HEK293 (cell line): ENCODE measurements at regions not wholly inside any gene's neighbourhood (a gene's known extent, or its start where the extent isn't known, plus 50 kb on each side); places are given as distances from the start of the nearest gene placed in this dataset.

ENCODE experiments used
- CTCF ChIA-PET: fragments of 350-600 bp; formaldehyde crosslinking; extraction: SDS; loops from one replicate; lab custom pipeline; 2021; ENCODE audit warnings: antibody characterized with exemption; lab: Yijun Ruan, JAX
- POLR2A ChIA-PET: fragments of 300-600 bp; formaldehyde crosslinking; extraction: SDS; loops from one replicate; lab custom pipeline; 2020; ENCODE audit warnings: antibody characterized with exemption, inconsistent platforms; lab: Yijun Ruan, JAX
- H3K27ac ChIP-seq: fragments of 200-500 bp; sonication (Bioruptor generic); 2 replicates; pipeline ENCODE4 v1.5.1; 2014; ENCODE audit warnings: low read depth, low read length, control low read depth, inconsistent platforms; ENCODE audit errors: extremely low read depth
- H3K36me3 ChIP-seq, 2 experiments: fragments of 200-500 bp in 1 of 2; sonication (Bioruptor generic) in 1 of 2; 1 replicate in 1 of 2; 2 replicates in 1 of 2; pipeline ENCODE4 v1.5.1; 2014 to 2017; ENCODE audit warnings: inconsistent platforms in 2 of 2, low read length in 2 of 2; ENCODE audit not compliant: control insufficient read depth in 2 of 2, insufficient read depth in 1 of 2
- H3K4me1 ChIP-seq: fragments of 200-500 bp; sonication (Bioruptor generic); 2 replicates; pipeline ENCODE4 v1.5.1; 2014; ENCODE audit warnings: mild to moderate bottlenecking, low read length, inconsistent platforms; ENCODE audit not compliant: control insufficient read depth, insufficient read depth
- H3K4me3 ChIP-seq: 2 replicates; pipeline ENCODE4 v1.5.1; 2011; ENCODE audit warnings: low read depth, mild to moderate bottlenecking, control low read depth, low read length, moderate library complexity
- H3K9me3 ChIP-seq: fragments of 200-500 bp; sonication (Bioruptor generic); 2 replicates; pipeline ENCODE4 v1.5.1; 2014; ENCODE audit warnings: low read depth, low read length, inconsistent platforms; ENCODE audit not compliant: control insufficient read depth, insufficient read depth
- GLI2 ChIP-seq: fragments of 450-650 bp; formaldehyde crosslinking; IDR thresholded peaks from 2 replicates; pipeline ENCODE4; 2017; ENCODE audit warnings: missing biosample characterization, missing genetic modification characterization, low read depth, borderline replicate concordance
- GLI4 ChIP-seq: fragments of 450-650 bp; formaldehyde crosslinking; IDR thresholded peaks from 2 replicates; pipeline ENCODE4 v1.5.1; 2016; ENCODE audit warnings: missing biosample characterization, missing genetic modification characterization
- KLF1 ChIP-seq: fragments of 450-650 bp; formaldehyde crosslinking; IDR thresholded peaks from 2 replicates; pipeline ENCODE4 v1.5.1; 2016; ENCODE audit warnings: missing biosample characterization, missing genetic modification characterization
- OVOL3 ChIP-seq: fragments of 450-650 bp; formaldehyde crosslinking; IDR thresholded peaks from 2 replicates; pipeline ENCODE4 v1.5.1; 2016; ENCODE audit warnings: missing biosample characterization, missing genetic modification characterization
- SP2 ChIP-seq: fragments of 450-650 bp; formaldehyde crosslinking; IDR thresholded peaks from 2 replicates; pipeline ENCODE4 v1.5.1; 2016; ENCODE audit warnings: missing biosample characterization, missing genetic modification characterization
- YY1 ChIP-seq: fragments of 450-650 bp; formaldehyde crosslinking; IDR thresholded peaks from 2 replicates; pipeline ENCODE4 v1.5.1; 2018; ENCODE audit warnings: missing biosample characterization, missing genetic modification characterization
- ZFP37 ChIP-seq: fragments of 450-650 bp; formaldehyde crosslinking; IDR thresholded peaks from 2 replicates; pipeline ENCODE4 v1.5.1; 2016; ENCODE audit warnings: missing biosample characterization, missing genetic modification characterization
- ZNF121 ChIP-seq: fragments of 450-650 bp; formaldehyde crosslinking; IDR thresholded peaks from 2 replicates; pipeline ENCODE4 v1.5.1; 2016; ENCODE audit warnings: missing biosample characterization, missing genetic modification characterization
- ZNF133 ChIP-seq: fragments of 450-650 bp; formaldehyde crosslinking; IDR thresholded peaks from 2 replicates; pipeline ENCODE4 v1.5.1; 2016; ENCODE audit warnings: missing biosample characterization, missing genetic modification characterization
- ZNF146 ChIP-seq: fragments of 450-650 bp; formaldehyde crosslinking; IDR thresholded peaks from 2 replicates; pipeline ENCODE4 v1.5.1; 2016; ENCODE audit warnings: missing biosample characterization, missing genetic modification characterization
- ZNF169 ChIP-seq: fragments of 450-650 bp; formaldehyde crosslinking; IDR thresholded peaks from 2 replicates; pipeline ENCODE4 v1.5.1; 2016; ENCODE audit warnings: missing biosample characterization, missing genetic modification characterization
- ZNF558 ChIP-seq: fragments of 450-650 bp; formaldehyde crosslinking; IDR thresholded peaks from 2 replicates; pipeline ENCODE4 v1.5.1; 2016; ENCODE audit warnings: missing biosample characterization, missing genetic modification characterization
- ZNF701 ChIP-seq: fragments of 450-650 bp; formaldehyde crosslinking; IDR thresholded peaks from 2 replicates; pipeline ENCODE4 v1.5.1; 2016; ENCODE audit warnings: missing biosample characterization, missing genetic modification characterization
- ZNF76 ChIP-seq: fragments of 450-650 bp; formaldehyde crosslinking; IDR thresholded peaks from 2 replicates; pipeline ENCODE4; 2016; ENCODE audit warnings: low read depth, missing biosample characterization, missing genetic modification characterization, borderline replicate concordance
- ZXDB ChIP-seq: fragments of 450-650 bp; formaldehyde crosslinking; IDR thresholded peaks from 2 replicates; pipeline ENCODE4 v1.5.1; 2016; ENCODE audit warnings: missing biosample characterization, missing genetic modification characterization
- TF ChIP-seq, protein P1 (sequence below): fragments of 450-650 bp; formaldehyde crosslinking; optimal IDR thresholded peaks from 2 replicates; pipeline ENCODE3; 2016; ENCODE audit warnings: missing biosample characterization, mild to moderate bottlenecking, missing genetic modification characterization
- TF ChIP-seq, protein P2 (sequence below): fragments of 450-650 bp; formaldehyde crosslinking; IDR thresholded peaks from 2 replicates; pipeline ENCODE4 v1.5.1; 2017; ENCODE audit warnings: missing biosample characterization, missing genetic modification characterization
- TF ChIP-seq, protein P3 (sequence below): fragments of 450-650 bp; formaldehyde crosslinking; IDR thresholded peaks from 2 replicates; pipeline ENCODE4 v1.5.1; 2016; ENCODE audit warnings: missing biosample characterization, missing genetic modification characterization
- TF ChIP-seq, protein P4 (sequence below): fragments of 450-650 bp; formaldehyde crosslinking; IDR thresholded peaks from 2 replicates; pipeline ENCODE4 v1.5.1; 2016; ENCODE audit warnings: missing biosample characterization, missing genetic modification characterization

DNA sequence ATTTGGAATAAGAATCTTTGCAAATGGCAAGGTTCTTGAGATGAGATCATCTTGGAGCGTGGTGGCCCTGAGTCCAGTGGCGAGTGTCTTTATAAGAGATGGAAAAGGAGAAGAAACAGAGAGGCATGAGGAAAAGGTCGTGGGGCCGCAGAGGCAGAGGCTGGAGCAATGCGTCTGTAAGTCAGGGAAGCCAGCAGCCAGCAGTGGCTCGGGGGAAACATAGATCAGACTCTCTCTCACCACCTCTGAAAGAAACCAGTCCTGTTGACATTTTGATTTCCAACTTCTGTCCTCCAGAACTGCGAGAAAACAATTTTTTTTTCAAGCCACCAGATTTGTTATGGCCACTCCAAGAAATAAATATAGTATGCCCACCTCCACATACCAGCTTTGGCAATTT is 226.6 kb downstream of the TFAP2C start (continued):
- TF ChIP-seq, protein P1, sequence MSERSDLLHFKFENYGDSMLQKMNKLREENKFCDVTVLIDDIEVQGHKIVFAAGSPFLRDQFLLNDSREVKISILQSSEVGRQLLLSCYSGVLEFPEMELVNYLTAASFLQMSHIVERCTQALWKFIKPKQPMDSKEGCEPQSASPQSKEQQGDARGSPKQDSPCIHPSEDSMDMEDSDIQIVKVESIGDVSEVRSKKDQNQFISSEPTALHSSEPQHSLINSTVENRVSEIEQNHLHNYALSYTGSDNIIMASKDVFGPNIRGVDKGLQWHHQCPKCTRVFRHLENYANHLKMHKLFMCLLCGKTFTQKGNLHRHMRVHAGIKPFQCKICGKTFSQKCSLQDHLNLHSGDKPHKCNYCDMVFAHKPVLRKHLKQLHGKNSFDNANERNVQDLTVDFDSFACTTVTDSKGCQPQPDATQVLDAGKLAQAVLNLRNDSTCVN (tag by site-specific recombination), result no peak
- TF ChIP-seq ZNF76 (tag by site-specific recombination) (no peak), ZNF701 (tag by site-specific recombination) (no peak), ZXDB (tag by site-specific recombination) (no peak)
- TF ChIP-seq, protein P2, sequence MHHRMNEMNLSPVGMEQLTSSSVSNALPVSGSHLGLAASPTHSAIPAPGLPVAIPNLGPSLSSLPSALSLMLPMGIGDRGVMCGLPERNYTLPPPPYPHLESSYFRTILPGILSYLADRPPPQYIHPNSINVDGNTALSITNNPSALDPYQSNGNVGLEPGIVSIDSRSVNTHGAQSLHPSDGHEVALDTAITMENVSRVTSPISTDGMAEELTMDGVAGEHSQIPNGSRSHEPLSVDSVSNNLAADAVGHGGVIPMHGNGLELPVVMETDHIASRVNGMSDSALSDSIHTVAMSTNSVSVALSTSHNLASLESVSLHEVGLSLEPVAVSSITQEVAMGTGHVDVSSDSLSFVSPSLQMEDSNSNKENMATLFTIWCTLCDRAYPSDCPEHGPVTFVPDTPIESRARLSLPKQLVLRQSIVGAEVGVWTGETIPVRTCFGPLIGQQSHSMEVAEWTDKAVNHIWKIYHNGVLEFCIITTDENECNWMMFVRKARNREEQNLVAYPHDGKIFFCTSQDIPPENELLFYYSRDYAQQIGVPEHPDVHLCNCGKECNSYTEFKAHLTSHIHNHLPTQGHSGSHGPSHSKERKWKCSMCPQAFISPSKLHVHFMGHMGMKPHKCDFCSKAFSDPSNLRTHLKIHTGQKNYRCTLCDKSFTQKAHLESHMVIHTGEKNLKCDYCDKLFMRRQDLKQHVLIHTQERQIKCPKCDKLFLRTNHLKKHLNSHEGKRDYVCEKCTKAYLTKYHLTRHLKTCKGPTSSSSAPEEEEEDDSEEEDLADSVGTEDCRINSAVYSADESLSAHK, result no peak

DNA sequence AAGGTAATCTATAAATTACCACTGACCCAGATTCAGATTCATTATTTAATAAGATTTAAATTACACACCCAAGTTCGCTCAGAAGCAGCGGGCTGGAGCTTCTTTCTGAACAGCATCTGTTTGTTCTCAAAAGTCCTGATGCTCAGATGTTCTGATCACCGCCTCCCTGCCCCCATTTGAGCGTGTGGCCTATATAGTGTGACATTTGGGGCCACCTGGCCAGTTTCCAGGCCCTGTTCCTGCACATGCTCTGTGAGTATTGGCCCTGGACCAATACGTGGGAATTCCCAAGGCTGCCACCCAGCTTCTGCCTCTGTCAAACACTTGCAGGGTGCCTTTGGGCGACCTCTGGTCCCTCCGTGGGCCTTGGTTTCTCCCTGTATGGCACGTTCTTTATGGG is 228.8 kb downstream of the TFAP2C start:
- POLR2A ChIA-PET, result no interaction called here
- Histone ChIP-seq H3K4me1 (no peaks in the 10 kb centered on the region), H3K36me3 (no peaks in the 10 kb centered on the region), H3K4me3 (no peak overlapping the region), H3K9me3 (no peaks in the 10 kb centered on the region), H3K27ac (no peak overlapping the region)
- no peak for TF ChIP-seq OVOL3
- no peak for TF ChIP-seq ZFP37 (tag by site-specific recombination)
- TF ChIP-seq ZNF169 (tag by site-specific recombination), result no peak
- TF ChIP-seq KLF1 (tag by site-specific recombination), result no peak
- no peak for TF ChIP-seq GLI2 (tag by site-specific recombination)
- TF ChIP-seq ZNF558 (tag by site-specific recombination), result no peak
- TF ChIP-seq, protein P3, sequence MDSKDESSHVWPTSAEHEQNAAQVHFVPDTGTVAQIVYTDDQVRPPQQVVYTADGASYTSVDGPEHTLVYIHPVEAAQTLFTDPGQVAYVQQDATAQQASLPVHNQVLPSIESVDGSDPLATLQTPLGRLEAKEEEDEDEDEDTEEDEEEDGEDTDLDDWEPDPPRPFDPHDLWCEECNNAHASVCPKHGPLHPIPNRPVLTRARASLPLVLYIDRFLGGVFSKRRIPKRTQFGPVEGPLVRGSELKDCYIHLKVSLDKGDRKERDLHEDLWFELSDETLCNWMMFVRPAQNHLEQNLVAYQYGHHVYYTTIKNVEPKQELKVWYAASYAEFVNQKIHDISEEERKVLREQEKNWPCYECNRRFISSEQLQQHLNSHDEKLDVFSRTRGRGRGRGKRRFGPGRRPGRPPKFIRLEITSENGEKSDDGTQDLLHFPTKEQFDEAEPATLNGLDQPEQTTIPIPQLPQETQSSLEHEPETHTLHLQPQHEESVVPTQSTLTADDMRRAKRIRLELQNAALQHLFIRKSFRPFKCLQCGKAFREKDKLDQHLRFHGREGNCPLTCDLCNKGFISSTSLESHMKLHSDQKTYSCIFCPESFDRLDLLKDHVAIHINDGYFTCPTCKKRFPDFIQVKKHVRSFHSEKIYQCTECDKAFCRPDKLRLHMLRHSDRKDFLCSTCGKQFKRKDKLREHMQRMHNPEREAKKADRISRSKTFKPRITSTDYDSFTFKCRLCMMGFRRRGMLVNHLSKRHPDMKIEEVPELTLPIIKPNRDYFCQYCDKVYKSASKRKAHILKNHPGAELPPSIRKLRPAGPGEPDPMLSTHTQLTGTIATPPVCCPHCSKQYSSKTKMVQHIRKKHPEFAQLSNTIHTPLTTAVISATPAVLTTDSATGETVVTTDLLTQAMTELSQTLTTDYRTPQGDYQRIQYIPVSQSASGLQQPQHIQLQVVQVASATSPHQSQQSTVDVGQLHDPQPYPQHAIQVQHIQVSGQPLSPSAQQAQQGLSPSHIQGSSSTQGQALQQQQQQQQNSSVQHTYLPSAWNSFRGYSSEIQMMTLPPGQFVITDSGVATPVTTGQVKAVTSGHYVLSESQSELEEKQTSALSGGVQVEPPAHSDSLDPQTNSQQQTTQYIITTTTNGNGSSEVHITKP (tag by site-specific recombination), result no peak
- TF ChIP-seq, protein P4, sequence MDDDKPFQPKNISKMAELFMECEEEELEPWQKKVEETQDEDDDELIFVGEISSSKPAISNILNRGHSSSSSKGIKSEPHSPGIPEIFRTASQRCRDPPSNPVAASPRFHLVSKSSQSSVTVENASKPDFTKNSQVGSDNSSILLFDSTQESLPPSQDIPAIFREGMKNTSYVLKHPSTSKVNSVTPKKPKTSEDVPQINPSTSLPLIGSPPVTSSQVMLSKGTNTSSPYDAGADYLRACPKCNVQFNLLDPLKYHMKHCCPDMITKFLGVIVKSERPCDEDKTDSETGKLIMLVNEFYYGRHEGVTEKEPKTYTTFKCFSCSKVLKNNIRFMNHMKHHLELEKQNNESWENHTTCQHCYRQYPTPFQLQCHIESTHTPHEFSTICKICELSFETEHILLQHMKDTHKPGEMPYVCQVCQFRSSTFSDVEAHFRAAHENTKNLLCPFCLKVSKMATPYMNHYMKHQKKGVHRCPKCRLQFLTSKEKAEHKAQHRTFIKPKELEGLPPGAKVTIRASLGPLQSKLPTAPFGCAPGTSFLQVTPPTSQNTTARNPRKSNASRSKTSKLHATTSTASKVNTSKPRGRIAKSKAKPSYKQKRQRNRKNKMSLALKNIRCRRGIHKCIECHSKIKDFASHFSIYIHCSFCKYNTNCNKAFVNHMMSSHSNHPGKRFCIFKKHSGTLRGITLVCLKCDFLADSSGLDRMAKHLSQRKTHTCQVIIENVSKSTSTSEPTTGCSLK, result no peak
- no peak for TF ChIP-seq SP2 (tag by site-specific recombination)
- no peak for TF ChIP-seq ZNF146 (tag by site-specific recombination)
- TF ChIP-seq YY1 (tag by site-specific recombination), result no peak
- TF ChIP-seq GLI4, result no peak
- no peak for TF ChIP-seq ZNF133
- no peak for TF ChIP-seq ZNF121 (tag by site-specific recombination)
- CTCF ChIA-PET, result interaction anchor here (0.6 kb wide), 1 partner anchor 1647 kb away, joined by 3 read pairs; no protein-coding TSS in a partner anchor
